ENCODE measurements at regions not wholly inside any gene's neighbourhood (a gene's known extent, or its start where the extent isn't known, plus 50 kb on each side); places are given as distances from the start of the nearest gene placed in this dataset.

- Histone ChIP-seq H3K18ac (ENCODE audit: extremely low read depth, low read length) (no peak overlapping the region), H4K91ac (replicated peaks; ENCODE audit: insufficient read length, low read length) (no peak overlapping the region), H2BK5ac (ENCODE audit: low read depth, low read length) (no peak overlapping the region), H3K4me3 (ENCODE audit: extremely low read depth in 1 of 4, insufficient read depth in 2 of 4, low read depth in 3 of 4, low read length in 4 of 4) (no peak overlapping the region), H2AK5ac (ENCODE audit: low read depth, low read length) (no peak overlapping the region), H3K9ac (replicated peaks in 1 of 4; ENCODE audit: extremely low read depth in 1 of 4, low read depth in 3 of 4, low read length in 3 of 4) (no peak overlapping the region), H4K20me1 (replicated peaks in 1 of 2; ENCODE audit: control insufficient read depth in 1 of 2, insufficient read depth in 2 of 2, low read length in 2 of 2) (no peaks in the 10 kb centered on the region), H2BK15ac (ENCODE audit: low read length) (no peak overlapping the region), H3K27ac (ENCODE audit: low read depth, low read length) (no peak overlapping the region), H3K27me3 (replicated peaks in 1 of 4; ENCODE audit: control insufficient read depth in 3 of 4, extremely low read depth in 1 of 4, insufficient read depth in 3 of 4, low read length in 3 of 4) (no peaks in the 10 kb centered on the region), H3K23ac (ENCODE audit: insufficient read length) (no peak overlapping the region), H3K4ac (replicated peaks; ENCODE audit: insufficient read length, low read depth, low read length) (no peak overlapping the region), H2BK20ac (ENCODE audit: low read length) (no peak overlapping the region), H3K4me2 (ENCODE audit: insufficient read depth in 1 of 2, low read depth in 2 of 2, low read length in 2 of 2) (no peak overlapping the region), H3K79me1 (ENCODE audit: low read depth, low read length) (no peaks in the 10 kb centered on the region), H3K79me2 (ENCODE audit: control insufficient read depth in 1 of 2, insufficient read depth in 2 of 2, low read length in 2 of 2) (no peaks in the 10 kb centered on the region), H3K23me2 (ENCODE audit: low read depth, low read length) (no peaks in the 10 kb centered on the region), H3K56ac (replicated peaks; ENCODE audit: insufficient read length, low read depth, low read length) (no peak overlapping the region), H4K5ac (ENCODE audit: insufficient read length, low read depth, low read length) (no peak overlapping the region), H2BK12ac (ENCODE audit: low read depth, low read length) (no peak overlapping the region), H4K8ac (ENCODE audit: extremely low read depth, insufficient read depth, low read length) (no peak overlapping the region), H3K9me3 (ENCODE audit: insufficient read depth in 2 of 2, low read depth in 1 of 2, low read length in 1 of 2) (no peaks in the 10 kb centered on the region), H2BK120ac (replicated peaks; ENCODE audit: low read depth, low read length) (no peak overlapping the region), H3K36me3 (ENCODE audit: control insufficient read depth in 2 of 4, insufficient read depth in 4 of 4, low read length in 3 of 4) (no peaks in the 10 kb centered on the region), H2AFZ (ENCODE audit: low read length) (no peak overlapping the region), H3K14ac (ENCODE audit: insufficient read length) (no peak overlapping the region), H3K4me1 (replicated peaks in 1 of 4; ENCODE audit: control insufficient read depth in 3 of 4, insufficient read depth in 4 of 4, low read length in 3 of 4) (no peaks in the 10 kb centered on the region)
- CTCF ChIA-PET (ENCODE audit: partially characterized antibody): no interaction called here
- FAIRE-seq (no peak), DNase-seq (ENCODE audit: low read depth in 1 of 2, low spot score in 2 of 2) (no peak)
- TF ChIP-seq PHF8 (conservative IDR thresholded peaks at IDR 0.05; ENCODE audit: low read depth, low read length) (no peak), NRF1 (IDR thresholded peaks at IDR 0.05; ENCODE audit: low read depth, low read length) (no peak), EGR1 (IDR thresholded peaks at IDR 0.05; ENCODE audit: borderline replicate concordance, low read depth, low read length) (no peak), SIRT6 (IDR thresholded peaks at IDR 0.05; ENCODE audit: low read length) (no peak), RBBP5 (IDR thresholded peaks at IDR 0.05; ENCODE audit: borderline replicate concordance, low read depth, low read length) (no peak)
- TF ChIP-seq, protein P1, sequence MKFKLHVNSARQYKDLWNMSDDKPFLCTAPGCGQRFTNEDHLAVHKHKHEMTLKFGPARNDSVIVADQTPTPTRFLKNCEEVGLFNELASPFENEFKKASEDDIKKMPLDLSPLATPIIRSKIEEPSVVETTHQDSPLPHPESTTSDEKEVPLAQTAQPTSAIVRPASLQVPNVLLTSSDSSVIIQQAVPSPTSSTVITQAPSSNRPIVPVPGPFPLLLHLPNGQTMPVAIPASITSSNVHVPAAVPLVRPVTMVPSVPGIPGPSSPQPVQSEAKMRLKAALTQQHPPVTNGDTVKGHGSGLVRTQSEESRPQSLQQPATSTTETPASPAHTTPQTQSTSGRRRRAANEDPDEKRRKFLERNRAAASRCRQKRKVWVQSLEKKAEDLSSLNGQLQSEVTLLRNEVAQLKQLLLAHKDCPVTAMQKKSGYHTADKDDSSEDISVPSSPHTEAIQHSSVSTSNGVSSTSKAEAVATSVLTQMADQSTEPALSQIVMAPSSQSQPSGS (IDR thresholded peaks at IDR 0.05; ENCODE audit: low read length): no peak
- TF ChIP-seq, protein P2, sequence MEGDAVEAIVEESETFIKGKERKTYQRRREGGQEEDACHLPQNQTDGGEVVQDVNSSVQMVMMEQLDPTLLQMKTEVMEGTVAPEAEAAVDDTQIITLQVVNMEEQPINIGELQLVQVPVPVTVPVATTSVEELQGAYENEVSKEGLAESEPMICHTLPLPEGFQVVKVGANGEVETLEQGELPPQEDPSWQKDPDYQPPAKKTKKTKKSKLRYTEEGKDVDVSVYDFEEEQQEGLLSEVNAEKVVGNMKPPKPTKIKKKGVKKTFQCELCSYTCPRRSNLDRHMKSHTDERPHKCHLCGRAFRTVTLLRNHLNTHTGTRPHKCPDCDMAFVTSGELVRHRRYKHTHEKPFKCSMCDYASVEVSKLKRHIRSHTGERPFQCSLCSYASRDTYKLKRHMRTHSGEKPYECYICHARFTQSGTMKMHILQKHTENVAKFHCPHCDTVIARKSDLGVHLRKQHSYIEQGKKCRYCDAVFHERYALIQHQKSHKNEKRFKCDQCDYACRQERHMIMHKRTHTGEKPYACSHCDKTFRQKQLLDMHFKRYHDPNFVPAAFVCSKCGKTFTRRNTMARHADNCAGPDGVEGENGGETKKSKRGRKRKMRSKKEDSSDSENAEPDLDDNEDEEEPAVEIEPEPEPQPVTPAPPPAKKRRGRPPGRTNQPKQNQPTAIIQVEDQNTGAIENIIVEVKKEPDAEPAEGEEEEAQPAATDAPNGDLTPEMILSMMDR (IDR thresholded peaks at IDR 0.05; ENCODE audit: control extremely low read depth in 1 of 3, insufficient read depth in 1 of 3, low read depth in 1 of 3, low read length in 3 of 3): no peak
- POLR2A ChIA-PET (ENCODE audit: partially characterized antibody): no interaction called here
- WGBS, 2 experiments (ENCODE audit: extremely low coverage in 1 of 2, insufficient coverage in 1 of 2, insufficient read length in 1 of 2, insufficient replicate concordance in 2 of 2, low coverage in 1 of 2, low lambda C conversion rate in 2 of 2, missing lambda C conversion rate in 1 of 2): 73% methylated on average over 2 of the region's 2 CpGs; no CpG with 5 or more reads in 1 of the 2 experiments
These were observed 93.2 kb downstream of the CRLF2 start for GRCh38 chrX:1119275-1119674.

Measured in H1 (cell line).